SH-SY5Y (cell line): ENCODE measurements at regions not wholly inside any gene's neighbourhood (a gene's known extent, or its start where the extent isn't known, plus 50 kb on each side); places are given as distances from the start of the nearest gene placed in this dataset.

Experiments
- GATA2 ChIP-seq: IDR thresholded peaks from 2 replicates; pipeline ENCODE4 v1.6.1; 2011; ENCODE audit warnings: mild to moderate bottlenecking, low read depth, low read length
- GATA3 ChIP-seq: IDR thresholded peaks from 2 replicates; pipeline ENCODE4 v1.6.1; 2011; ENCODE audit warnings: low read depth, mild to moderate bottlenecking, low read length, moderate library complexity

DNA sequence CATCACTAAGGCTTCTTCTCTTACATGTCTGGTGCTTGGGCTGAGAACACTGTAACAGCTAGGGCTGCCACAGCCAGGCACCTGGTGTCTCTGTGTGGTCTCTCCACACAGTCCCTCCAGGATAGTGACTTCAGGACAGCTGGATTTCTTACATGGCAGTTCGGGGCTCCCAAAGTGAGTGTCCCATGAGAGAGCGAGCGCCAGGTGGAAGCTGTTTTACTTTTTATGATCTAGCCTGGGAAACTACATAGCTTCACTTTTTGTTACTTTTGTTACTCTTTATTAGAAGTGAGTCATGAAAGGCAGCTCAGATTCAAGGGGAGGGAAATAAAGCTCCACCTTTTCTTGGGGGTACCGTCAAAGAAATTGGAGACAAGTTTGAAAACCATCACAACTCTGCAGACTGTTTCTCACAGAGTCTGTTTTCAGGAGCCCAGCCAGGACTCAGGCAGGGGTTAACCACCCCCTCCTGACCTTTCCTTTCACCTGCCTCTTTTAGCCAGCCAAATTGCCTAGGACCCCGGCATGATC lies 373.0 kb downstream of the MID1IP1 start:
- TF ChIP-seq GATA2 (no peak), GATA3 (no peak)
